Activated CD4-positive, alpha-beta T cell treated with anti-CD3 and anti-CD28 coated beads for 48 hours (primary cell): ENCODE measurements at regions not wholly inside any gene's neighbourhood (a gene's known extent, or its start where the extent isn't known, plus 50 kb on each side); places are given as distances from the start of the nearest gene placed in this dataset.
A peak's percentile ranks its signal among the peaks of the same experiment; 100 is the strongest.
"Not testable (repeated sequence)": the region's sequence is repeated elsewhere in the genome, so short reads cannot be mapped to it uniquely, and the experiment has no call there.

Experiments used
- DNase-seq: peaks from one replicate; pipeline ENCODE4 v3.0.0-alpha.2; 2020

- no peak for DNase-seq
Measured at GRCh38 chr2:54065411-54065810, 50.0 kb upstream of the ACYP2 start.

DNA sequence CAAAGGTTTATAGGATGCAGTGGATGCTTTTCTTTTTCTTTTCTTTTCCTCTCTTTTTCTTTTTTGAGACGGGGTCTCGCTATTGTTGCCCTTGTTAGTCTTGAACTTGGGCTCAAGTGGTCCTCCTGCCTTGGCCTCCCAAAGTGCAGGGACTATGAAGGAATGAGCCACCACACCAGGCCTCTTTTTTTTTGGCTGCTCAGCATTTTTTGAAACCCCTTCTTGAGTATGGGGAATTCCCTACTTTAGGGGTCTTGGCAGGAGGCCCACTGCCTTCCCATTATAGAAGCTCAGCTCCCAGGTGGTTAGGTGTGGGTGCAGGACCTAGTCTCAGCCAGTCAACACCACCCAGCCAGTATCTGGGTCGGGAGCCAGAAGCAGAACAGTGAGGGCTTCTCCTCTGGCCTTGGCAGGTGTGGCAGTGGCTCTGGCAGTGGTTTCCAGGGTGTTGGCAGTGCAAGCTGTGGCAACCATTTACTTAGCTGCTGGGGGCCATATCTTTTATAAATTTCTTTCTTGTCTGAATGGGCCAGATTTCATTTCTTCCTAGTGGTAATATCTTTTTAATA lies 51.4 kb upstream of the ACYP2 start:
- DNase-seq: no peak

GRCh38 chr2:54062401-54062800 lies 53.0 kb upstream of the ACYP2 start:
- no peak for DNase-seq

GRCh38 chr2:54061272-54061671 lies 54.1 kb upstream of the ACYP2 start:
- DNase-seq: no peak

GRCh38 chr2:54059986-54060385 lies 55.4 kb upstream of the ACYP2 start:
- DNase-seq: no peak

DNA sequence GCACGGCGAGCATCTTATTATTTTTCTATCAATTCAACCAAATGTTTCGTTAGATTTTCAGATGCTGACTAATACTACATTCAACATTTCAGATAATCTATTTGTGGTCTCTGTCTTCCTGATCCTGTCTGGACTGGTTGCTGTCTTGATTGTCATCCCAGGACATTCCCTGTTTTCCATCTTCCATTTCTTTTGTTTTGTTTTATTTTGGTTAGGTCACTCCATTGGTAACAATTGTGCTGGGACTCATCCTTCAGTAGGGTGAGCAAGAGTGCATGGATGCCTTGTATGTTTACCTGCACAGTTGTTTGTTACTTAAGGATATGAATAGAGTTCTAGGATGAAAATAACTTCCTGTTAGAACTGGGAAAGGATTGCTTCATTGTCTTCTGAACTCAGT lies 55.9 kb upstream of the ACYP2 start:
- DNase-seq: no peak

DNA sequence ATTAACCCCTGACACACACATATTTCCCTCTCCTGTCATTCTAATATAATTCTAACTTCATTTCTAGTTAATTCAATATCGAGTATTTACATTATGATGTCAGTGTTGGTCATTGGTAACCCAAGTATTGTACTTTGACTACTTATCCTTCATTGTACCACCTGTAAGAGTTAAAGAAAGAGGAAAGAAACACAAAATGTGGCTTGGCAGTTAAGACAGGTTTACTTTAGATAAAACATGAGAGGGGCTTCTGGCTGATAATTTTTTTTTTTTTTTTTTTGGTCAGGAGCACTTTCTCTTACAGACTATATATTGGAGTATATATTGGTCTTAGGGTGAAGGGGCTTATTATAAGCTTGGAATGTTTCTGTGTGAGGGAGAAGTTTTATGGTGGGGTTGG lies 57.0 kb upstream of the ACYP2 start:
- DNase-seq: no peak

GRCh38 chr2:54054774-54055173 lies 60.6 kb upstream of the ACYP2 start:
- no peak for DNase-seq

DNA sequence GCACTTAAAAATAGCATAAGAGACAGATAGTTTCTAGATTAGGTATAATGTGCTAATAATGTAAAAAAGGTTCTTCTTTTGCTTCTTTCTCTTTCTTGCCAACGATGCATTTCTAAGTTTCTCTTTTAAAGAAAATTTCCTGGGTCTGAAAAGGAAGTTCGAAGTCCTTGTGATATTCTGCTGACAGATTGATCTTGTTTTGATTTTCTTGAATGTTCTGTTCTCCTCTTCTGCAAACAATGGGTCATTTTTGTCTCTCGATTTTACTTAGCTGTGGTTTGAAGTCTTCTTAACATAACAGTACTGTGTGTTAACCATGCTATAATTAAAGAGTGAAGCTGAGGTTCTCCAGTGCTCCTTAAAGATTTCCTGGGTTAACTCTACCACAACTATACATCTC lies 61.1 kb upstream of the ACYP2 start:
- no peak for DNase-seq

DNA sequence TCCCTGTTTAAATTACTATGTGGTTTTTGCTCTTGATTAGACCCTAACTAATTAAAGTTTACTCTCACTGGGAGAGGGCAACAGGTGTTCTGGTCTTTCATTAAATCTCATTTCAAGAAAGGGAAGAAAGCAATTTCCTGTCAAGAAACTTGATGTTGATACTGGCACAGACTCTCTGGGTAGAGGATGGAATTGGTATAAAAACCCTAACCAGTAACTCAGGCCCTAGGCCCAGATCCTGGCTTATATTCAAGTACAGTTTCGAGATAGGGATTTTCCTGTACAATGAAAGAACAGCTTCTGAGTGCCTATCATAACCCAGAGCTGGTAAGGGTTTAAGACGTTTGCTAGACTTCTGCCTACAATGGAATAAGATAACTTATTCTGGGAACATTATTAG lies 61.6 kb upstream of the ACYP2 start:
- DNase-seq: no peak

- DNase-seq: no peak
Measured at GRCh38 chr2:54052825-54053718, 62.3 kb upstream of the ACYP2 start.

GRCh38 chr2:54050445-54050844 lies 65.0 kb upstream of the ACYP2 start:
- no peak for DNase-seq

DNA sequence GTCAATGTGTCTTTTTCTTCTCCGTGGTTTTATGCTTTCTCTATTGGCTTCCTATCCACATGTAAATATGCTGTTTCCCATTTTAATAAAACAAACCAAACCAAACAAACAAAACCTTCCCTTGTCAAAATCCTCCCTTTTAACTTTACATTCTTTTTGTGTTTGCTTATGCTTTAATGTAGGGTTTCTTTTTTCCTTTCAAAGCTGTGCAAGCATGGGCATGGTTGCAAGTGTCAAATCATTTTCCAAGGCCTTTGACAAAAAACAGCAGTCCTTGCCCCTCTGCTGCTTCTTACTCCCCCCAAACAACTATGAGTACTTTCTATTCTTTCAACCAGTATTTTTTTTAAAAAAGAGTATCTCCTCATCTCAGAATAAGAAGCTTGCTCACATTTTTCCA lies 66.0 kb upstream of the ACYP2 start:
- no peak for DNase-seq

DNA sequence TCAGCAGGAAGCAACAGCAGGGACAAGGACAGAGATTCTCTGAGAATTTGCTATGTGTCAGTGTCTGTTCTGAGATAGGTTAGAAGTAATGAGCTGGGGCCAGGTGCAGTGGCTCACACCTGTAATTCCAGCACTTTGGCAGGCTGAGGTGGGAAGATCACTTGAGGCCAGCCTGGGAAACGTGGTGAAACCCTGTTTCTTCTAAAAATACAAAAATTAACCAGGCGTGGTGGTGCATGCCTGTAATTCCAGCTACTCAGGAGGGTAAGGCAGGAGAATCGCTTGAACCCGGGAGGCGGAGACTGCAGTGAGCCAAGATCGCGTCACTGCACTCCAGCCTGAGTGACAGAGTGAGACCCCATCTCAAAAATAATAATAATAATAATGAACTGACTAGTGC lies 66.5 kb upstream of the ACYP2 start:
- not testable (repeated sequence) for DNase-seq

DNA sequence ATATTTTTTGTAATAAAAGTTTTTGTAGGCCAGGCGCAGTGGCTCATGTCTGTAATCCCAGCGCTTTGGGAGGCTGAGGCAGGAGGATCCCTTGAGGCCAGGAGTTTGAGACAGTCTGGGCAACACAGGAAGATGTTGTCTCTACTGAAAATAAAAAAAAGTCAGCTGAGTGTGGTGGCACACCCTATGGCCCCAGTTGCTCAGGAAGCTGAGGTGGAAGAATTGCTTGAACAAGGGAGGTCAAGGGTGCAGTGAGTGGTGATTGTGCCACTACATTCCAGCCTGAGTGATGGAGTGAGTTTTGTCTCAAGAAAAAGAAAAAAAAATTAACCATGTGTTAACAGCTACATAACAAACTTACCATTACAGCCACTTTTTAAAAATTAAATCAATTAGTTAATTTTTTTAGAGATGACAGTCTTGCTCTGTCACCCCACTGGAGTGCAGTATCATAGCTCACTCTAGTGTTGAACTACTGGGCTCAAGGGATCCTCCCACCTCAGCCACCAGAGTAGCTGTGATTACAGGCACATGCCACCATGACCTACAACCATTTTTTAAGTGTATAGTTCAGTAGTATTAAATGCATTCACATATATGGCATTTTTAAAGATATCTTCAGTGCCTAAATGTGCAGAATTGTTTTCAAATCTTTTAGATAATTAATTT lies 67.2 kb upstream of the ACYP2 start:
- peak; percentile 12 for DNase-seq

DNA sequence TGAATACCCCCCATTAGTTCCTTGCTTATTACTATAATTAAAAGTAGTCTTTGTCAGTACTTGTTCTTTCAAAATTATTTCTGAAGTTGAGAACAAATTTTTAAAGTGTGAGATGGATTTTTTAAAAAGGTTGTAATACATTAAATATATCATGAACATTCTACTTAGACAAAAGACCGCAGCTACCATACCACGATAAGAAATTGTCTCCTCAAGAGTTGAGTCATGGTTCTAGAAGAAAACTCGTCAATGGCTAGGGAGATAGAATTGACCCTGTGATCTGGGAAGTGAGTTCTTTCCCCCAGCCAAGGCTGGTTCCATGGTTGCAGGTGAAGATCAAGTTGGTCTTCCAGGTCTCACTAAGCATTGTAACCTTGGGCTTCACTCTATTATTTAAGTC lies 67.8 kb upstream of the ACYP2 start:
- DNase-seq: no peak

- DNase-seq: no peak
Measured at GRCh38 chr2:54047091-54047490, 68.3 kb upstream of the ACYP2 start.

- DNase-seq: no peak
Measured at GRCh38 chr2:54042897-54043620, 72.3 kb upstream of the PSME4 start.

DNA sequence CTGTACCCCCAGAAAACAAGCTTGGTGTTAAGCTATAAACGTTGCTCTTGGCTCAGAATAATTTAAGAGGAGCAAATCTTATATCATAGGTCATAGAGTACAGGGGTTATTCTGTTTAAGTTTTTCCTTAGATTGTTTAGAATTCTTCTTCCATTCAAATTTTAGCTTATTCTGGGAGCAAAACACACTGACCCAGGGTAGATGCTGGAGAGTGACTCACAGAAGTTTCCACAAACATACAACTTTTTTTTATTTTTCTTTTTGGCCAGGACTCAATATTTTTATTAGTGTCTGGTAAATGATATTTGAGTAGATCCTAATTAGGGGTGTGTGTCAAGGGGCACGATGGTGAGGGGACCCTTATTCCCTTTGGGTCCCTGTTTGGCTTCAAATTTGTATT lies 71.5 kb upstream of the PSME4 start:
- no peak for DNase-seq

DNA sequence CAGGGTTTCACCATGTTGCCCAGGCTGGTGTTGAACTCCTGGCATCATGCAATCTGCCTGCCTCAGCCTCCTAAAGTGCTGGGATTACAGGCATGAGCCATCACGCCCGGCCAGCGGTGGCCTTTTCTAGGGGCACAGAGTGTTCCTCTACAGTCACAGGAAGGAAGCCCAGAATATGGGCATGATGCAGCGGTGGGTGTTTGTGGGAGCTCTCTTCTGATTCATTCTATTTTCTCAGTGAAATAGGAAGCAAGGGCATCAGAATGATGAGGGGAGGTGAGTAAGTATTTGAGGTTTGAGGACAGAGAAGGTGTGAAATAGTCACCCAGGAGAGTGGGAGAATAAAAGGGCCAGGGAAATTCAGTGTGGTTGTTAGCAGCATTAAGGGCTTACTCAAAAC lies 70.3 kb upstream of the PSME4 start:
- DNase-seq: peak; percentile 82

- no peak for DNase-seq
Measured at GRCh38 chr2:54040685-54041084, 69.9 kb upstream of the PSME4 start.

- no peak for DNase-seq
Measured at GRCh38 chr2:54040250-54040649, 69.5 kb upstream of the PSME4 start.

DNA sequence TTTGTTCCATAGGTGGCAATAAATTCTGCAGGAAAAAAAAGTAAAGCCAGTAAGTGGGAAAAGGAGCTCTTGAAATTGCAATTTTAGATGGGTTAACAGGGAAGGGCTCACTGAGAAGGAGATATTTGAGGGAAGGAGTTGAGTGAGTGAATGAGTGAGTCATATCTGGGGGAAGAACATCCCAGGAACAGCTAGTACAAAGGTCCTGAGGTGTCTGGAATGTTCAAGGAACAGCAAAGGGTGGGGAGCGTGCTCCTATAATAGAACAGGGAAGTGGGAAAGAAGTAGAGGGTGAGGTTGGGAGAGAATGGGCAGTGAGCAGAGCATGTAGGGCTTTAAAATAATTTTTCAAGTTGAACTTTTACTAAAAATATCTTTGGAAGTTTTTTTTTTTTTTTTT lies 68.0 kb upstream of the PSME4 start:
- DNase-seq: no peak

GRCh38 chr2:54031288-54031687 lies 60.5 kb upstream of the PSME4 start:
- DNase-seq: not testable (repeated sequence)
